HG03135 (cell line): ENCODE measurements at regions not wholly inside any gene's neighbourhood (a gene's known extent, or its start where the extent isn't known, plus 50 kb on each side); places are given as distances from the start of the nearest gene placed in this dataset.

ENCODE experiments used
- ATAC-seq: cut with Tn5 transposase; IDR thresholded peaks from one replicate; pipeline ENCODE4 v1.9.1; 2021; ENCODE audit warnings: mild to moderate bottlenecking, moderate library complexity; ENCODE audit not compliant: unreplicated experiment

DNA sequence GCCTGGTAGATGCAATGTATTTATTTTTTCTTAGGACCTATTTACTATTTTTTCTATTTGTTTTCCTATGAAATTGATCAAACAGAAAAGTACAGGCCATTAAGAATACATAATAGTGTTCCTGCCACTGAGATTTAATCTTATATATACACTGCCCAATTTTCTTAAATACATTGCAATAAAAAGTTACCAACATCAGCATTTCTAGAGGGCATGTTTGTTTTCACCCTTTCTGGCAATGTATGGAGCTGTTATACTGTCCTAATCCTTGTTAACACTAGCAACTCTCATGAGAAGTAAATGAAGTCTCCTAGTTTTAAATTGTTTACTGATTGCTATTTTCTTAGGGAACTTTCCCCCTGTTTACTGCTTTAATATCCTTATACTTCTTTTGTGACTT is 359.1 kb upstream of the SEMA3A start:
- ATAC-seq, result no peak

DNA sequence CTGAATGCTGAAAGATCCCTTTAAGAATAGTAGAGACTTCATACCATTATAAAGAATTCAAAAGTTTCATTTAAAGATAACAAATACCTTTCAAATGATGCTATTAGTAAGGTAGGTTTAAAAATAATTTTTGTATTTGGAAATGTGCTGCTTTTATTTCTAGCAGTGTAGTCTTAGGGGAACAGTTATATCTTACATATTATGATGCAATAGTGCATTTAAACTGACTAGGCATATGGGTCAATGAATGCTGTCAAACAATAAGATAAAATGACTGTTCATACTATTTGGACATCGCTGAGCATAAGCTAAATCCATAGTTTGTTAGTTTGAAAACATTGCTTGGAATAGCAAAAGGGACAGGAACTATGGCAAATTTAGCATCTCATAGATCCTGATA is 354.8 kb upstream of the SEMA3A start:
- no peak for ATAC-seq

DNA sequence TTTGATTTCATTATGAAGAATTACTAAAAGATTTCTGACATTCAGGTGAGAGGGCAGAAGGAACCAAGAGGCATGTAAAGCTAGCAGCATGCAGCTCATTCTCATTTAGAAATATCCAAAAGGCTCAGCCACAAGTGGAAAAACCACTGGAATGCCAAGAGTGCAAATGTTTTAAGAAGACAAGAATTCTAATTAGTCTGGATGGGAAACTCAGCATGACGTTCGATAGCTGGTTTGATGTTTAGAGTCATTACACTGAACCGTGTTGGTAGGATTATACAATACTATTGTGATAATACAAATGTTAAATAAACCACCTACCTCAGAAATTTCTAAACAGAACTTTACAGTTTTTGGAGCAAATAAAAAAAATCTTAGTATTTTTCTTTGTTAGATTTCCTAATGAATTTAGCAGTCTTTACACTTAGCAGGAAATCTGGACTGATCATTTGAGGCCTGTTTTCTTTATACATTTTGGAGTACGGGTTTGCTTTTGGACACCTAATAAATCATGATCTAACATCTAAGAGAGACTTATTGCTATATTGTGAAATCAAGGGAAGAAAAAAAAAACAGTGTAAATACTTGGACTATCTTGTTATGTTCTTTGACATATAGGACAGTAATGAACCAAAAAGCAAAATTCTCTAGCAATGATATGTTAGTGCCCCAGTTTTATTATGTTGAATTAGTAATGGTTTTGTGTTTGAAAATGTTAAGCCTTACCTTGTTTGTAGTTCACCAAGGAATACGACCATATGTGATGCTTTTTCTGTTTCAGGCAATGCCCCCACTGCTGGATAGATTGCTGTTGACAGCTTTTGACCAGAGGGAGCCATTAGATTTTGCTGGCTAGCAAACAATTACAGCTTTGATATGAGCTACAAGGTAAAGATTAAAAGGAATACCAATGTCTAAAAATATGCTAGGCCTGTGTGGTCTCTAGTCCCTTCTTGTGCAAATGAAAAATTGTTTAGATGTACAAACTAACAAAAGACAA is 354.1 kb upstream of the SEMA3A start:
- no peak for ATAC-seq

DNA sequence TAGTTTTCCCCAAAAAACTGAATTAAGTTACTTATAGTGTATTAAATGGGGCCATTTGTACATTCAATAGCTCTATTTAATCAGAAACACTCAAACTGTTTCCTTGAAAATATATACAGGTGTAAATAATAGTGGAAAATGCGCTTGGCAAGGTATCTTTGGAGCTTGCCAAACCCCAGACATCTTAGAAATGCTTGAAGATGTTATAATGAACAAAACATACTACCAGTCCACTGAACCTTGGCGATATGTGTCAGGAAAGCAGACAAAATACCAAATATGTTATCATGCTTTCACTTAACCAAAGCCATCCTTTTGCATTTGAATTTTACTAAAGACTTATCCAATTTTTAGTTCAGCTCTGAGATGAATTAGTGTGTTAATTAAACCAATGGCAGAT is 352.7 kb upstream of the SEMA3A start:
- ATAC-seq, result no peak

DNA sequence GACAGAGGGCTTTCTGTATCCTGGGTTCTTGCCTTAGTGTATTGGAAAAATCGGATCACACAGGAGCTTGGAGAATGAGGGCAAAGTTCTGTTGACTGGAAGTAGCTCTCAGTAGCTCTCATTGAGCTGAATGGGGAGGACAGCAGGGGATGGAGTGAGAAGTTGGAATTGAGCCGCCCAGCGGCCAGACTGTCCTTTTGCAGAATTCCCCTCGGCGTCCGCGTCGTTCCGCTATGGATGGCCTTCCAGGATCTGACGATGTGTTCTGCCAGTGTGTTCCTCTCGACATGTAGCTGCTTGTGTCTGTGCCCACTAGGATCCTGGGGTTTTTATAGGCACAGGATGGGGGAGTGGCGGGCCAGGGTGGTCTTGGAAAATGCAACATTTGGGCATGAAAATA is 351.8 kb upstream of the SEMA3A start:
- ATAC-seq, result no peak

DNA sequence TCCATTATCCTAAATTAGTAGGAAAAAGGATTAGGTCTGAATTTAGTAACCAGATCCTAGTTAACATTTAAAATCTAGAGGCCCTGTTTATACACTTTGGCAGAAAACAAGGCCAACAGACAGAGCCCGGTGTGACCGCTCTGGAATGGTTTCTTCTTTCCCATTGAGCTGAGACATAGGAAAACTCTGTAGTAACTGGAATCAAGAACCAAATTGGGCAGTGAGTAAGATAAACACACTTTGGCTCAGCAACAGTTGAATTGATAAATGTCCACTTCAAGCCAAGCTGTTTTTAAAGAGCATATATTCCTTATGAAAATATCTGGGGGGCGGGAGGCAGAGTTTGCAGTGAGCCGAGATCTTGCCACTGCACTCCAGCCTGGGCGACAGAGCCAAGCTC is 343.7 kb upstream of the SEMA3A start:
- ATAC-seq, result no peak

DNA sequence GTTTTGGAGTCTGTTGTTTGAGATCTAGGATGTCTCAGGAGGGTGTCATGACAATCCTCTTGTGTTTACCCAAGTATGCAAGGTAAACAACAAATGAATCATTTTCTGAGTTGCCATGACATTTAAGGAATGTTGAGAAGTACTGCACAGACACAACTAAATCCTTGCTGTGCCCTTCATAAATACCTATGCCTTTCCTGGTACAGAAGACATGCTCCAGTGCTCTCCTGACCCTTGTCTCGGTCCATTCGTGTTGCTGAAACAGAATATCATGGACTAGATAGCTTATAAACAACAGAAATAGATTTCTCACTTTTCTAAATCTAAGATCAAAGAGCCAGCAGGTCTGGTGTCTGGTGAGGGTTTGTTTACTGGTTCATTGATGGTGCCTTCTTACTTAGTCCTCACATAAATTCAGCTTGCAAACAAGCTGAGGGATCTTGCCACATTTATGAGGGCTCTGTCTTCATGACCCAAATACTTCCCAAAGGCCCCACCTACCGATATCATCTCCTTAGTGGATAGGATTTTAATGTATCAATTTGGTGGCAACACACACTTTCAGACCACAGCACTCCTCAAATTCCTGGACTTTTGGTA is 341.8 kb upstream of the SEMA3A start:
- ATAC-seq, result no peak

DNA sequence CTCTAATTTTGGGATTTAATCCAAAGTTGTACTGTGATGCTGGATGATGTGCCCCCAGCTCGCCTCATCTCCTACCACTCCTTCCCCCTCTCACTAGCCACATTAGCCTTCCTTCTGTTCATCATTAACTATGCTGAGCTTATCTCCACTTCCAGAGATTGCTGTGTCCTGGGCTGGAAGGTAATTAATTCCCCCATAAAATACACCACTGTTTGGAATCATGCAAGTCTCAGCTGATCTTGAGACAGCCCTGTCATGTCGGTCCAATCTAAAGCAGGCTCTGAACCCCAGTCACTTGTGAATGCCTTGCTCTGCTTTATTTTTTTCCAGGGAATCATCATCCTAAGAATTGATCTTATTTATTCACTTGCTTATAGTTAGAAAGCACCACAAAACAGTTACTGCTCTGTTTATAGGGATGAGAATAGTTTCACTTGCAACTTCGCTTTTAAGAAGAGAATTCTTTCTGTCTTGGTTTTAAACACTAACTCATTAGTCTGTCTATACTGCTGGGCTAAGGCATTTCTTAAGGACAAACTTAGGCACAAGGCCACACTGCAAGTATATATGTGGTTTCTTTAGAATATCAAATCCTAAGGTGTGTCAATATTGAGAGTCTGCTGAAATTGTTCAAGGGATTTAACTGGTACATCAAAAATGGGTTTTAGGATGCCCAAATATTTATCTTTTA is 341.1 kb upstream of the SEMA3A start:
- no peak for ATAC-seq

DNA sequence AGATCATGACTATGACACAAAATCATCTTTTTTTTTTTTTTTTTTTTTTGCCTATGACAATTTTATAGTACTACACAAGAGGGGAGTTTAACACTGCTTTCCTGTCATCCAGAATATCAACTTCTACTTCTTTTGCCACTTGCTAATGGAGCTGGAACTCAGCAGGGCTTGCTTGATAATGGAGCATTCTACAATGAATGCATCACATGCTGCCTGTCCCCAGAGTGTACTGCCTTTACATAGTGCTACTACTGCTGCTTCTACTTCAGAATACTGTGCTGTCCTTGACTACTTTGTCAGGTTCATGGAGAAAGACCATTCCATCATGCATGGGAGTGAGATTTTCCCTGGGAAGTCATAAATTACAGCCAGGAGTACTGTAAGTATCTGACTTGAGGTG is 338.6 kb upstream of the SEMA3A start:
- ATAC-seq, result no peak

DNA sequence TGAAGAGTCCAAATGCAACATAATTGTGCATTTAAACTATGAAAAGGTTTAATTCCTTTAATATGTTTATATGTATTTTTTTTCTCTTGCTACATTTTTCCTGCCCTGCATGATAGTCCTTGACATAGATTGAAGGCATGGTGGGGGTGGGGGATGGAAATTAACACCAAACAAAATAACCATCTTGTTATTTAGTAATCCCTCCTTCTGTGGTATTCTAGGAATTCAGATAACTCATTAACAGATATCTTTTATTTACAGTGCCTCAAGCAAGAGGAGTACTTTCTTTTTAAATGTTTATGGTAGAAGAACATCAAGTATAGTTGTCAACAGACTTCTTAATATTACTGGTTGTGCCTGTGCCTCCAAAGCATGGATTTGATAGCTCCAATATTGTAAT is 337.6 kb upstream of the SEMA3A start:
- no peak for ATAC-seq

DNA sequence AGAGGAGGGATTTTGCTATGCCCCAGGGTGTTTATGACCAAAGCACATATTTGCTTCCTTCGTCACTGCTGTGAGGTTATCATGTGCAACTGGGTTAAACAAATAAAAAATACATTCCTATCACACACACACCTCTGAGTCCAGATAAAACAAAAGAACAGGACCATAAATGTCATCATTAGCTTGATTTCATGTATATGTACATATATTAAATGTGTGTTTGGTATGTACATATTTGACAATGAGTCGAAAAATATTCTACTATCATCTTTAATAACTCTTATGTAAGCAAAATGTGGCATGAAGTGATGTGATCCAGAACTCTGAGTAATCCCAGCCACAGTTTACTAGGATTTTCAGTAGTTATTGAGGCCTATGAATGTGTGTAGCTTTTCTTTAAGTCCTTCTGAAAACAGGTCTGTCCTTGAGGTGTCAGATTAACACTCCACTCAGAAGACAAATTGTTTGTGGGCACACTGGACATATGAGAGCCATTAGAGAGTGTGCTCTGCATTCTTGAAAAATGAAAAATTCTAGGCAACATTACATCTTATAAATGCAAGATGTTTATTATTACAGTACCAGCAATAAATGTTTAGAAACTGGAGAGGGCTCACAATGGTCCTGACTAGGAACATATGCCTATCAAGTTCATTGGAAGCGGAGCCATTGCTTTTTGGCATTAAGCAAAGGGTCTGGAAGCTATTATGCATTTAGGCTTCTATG is 335.1 kb upstream of the SEMA3A start:
- ATAC-seq, result no peak

DNA sequence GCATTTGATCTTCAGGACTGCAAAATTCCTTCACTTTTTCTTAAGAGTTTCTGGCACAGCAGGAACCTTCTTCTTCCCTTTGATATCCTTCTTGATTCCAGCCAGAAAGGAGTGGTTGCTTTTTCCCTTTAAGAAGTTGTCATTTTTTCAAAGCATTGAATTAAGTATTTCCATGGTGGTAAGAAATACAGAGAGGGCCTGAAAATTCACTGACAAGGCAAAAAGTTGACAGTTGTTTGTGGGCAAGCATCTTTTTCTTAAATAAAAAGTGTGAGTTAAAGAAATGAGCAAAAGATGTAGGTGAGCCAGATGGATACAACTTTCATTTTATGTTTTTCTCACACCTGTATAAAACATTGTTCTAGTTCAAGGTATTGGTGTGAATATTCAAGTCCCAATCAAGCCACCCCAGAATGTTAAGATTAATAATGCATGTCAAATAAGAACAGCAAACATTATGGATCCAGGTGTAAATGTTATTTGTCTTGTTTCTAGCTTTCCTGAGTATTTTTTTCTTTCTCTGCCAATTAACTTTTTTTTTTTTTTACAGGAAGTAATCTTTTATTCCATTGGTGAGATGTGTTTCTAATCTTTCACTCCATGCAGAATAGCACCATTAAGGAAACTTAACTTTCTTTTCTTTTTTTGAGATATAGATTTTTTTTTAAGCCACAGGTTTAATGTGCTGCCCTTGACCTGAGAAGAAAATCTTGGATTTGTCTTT is 334.3 kb upstream of the SEMA3A start:
- no peak for ATAC-seq

DNA sequence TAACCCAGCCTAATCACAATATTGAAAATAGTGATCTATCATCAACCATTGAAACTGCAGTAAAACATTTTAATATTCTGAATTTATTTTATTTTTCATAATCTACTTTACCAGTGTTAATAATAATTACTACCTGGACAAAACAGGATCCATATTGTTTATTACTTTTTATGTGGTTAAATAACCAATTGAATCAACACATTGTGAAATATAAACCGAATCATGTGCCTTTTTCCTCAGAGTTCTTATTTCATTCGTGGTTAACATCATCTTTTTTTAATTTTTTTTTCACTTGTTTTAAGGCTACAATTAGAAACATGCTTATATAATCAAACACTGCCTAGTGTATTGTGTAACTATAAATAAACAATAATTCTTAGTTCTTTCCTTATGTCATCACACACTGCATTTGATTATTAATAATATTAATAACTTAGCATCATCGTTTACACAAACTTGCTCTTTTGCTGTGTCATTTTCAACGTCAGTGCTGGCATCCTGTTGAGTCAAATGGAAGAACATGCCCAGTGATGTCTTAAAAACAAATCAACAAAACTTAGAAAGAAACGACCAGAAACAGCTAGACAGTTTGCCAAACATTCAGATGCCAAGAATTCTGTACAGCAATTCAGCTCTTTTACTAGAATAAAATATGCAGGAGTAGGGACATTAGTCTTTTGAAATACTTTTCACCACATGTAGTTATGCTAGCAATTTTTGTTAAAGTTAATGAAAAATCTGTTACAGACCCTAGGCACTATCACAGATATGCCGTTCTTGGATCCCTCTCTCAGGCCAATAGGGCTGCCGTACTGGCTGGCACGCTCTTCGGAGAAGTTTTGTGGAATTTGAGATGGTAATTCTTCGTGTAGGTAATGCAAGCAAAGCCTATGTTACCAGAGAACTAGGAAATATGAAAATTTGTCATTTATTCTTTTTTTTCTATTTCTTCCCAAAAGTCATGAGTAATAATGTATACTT is 330.4 kb upstream of the SEMA3A start:
- ATAC-seq, result no peak

DNA sequence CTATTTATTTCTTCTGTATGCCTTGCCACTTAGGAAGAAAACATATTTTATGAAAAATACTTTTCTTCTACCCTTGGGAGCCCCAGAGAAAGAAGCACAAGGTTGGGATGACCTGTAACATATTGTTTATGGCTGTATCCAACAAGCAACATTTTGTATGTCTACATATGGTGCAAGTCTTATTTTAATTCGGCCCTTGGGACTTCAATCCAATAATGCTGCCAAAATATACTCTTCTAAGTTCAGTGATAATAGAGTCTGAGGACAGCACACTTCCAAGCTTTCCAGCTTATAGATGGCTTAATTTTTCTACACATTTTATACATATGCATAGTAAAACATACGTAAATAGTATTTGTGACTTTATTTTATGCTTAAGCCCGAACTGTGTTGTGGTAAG is 318.5 kb upstream of the SEMA3A start:
- no peak for ATAC-seq

DNA sequence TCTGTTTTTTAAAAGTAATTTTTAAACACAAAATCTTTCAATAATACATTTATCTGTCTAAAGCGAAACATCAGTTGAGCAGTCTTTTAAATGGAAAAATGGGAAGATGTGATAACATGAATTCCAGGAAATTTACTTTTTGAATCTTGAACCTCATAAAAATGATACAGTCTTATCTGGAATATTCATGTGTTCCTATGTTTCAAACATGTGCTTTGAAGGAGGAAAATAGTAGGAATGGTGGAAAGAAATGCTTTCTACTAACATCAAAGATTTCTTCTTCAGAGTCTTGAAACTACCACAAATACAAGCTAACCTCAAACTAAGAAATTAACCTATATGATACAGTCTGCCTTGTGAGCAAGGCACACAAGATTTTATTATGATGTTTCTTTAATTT is 317.5 kb upstream of the SEMA3A start:
- ATAC-seq, result no peak

DNA sequence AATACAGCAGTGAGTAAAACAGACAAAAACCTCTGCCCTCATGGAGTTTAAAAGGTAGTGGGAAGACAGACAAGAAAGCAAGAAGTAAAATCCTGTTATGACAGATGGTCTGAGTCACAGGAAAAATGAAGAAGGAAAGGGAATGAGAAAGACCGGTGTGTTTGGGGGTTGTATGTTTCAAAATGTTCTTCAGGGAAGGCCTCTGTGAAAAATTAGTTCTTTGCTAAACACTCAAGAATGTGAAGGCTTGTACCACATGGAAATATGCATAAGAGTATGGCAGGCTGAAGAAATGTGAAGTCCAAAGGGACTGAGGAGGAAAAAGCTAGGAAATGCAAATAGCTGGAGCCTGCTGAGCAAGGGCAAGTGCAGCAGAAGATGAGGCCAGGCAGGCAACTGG is 315.9 kb upstream of the SEMA3A start:
- no peak for ATAC-seq

DNA sequence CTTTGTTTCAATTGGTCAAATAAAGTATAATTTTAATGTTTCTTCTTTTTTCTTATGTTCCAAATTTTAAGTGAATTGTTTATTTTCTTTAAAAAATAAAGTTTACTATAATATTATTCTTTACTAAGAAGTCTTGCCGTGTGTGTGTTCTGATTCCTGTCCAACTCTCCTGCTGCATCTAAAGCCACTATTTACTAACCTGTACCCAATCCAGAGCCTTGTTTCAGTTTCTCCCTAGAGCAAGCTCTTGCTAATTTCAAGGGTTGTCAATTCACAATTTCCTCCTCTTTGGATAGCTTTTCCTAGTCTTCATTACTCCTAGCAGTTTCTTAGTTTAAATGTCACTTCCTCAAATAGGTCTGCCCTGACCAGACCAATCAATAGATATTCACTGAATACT is 314.9 kb upstream of the SEMA3A start:
- no peak for ATAC-seq

DNA sequence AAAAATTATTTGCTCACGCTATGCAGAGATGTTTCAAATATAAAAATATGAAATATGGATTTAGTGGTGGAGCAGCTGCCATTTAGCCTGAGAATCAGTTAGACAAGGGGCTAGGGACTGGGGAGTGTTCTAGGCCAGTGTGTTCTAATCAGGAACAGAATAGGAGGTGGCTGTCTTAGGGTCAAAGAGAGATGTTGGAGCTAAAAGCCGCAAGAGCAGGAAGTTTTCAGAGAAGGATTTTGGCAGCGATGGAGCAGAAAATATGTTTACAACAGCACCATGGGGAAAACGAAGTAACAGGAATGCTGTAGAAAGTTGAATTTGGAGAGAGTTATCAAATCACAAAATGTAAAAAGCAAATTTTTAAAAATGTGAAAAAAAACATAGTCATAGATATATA is 314.0 kb upstream of the SEMA3A start:
- no peak for ATAC-seq

DNA sequence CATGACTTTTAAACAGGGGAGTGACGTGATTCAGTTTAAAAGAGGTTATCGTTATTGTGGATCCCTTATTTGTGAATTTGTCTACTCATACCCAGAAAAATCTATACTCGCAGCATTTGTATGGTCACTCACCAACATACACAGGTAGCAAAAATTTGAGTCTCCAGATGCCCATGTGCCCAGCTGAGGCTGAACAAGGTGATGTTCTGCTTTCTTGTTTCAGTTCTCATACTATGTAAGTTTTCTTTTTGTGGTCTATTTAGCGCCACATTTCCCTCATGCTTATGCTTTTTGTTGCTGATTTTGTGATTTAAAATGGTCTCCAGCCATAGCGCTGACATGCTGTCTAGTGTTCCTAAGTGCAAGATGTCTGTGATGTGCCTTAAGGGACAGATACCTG is 312.9 kb upstream of the SEMA3A start:
- ATAC-seq, result no peak
